ENCODE measurements at regions not wholly inside any gene's neighbourhood (a gene's known extent, or its start where the extent isn't known, plus 50 kb on each side); places are given as distances from the start of the nearest gene placed in this dataset.

GRCh38 chr14:27927519-27927918 is 839.1 kb upstream of the FOXG1 start:
- no peaks in the 10 kb centered on the region for H4K20me1 ChIP-seq (ENCODE audit: control insufficient read depth, insufficient read depth, low read length, poor library complexity, severe bottlenecking)
- Mint-ChIP-seq H3K4me1 (no peaks in the 10 kb centered on the region), H3K27me3 (no peaks in the 10 kb centered on the region), H3K9me3 (ENCODE audit: insufficient read depth) (no peaks in the 10 kb centered on the region), H3K4me3 (no peak overlapping the region), H3K27ac (no peak overlapping the region)
- ChIA-PET POLR2A (no interaction called here), CTCF (no interaction called here)
- H3K4me2 ChIP-seq (replicated peaks; ENCODE audit: low read depth, low read length, poor library complexity, severe bottlenecking): no peak overlapping the region
- no peaks in the 10 kb centered on the region for H3K36me3 ChIP-seq (replicated peaks in 1 of 2; ENCODE audit: control extremely low read depth in 1 of 2, control insufficient read depth in 1 of 2, extremely low read depth in 1 of 2, insufficient read depth in 2 of 2, low read length in 1 of 2)
- H2AFZ ChIP-seq (ENCODE audit: insufficient read depth, low read depth, low read length, poor library complexity, severe bottlenecking): no peak overlapping the region
- DNase-seq: no peak
- H3K27me3 ChIP-seq (replicated peaks in 1 of 4; ENCODE audit: control extremely low read depth in 1 of 4, control insufficient read depth in 3 of 4, insufficient read depth in 4 of 4, low read length in 3 of 4): no peaks in the 10 kb centered on the region
- no peak overlapping the region for H3K4me3 ChIP-seq (ENCODE audit: control extremely low read depth in 1 of 5, extremely low read depth in 1 of 5, insufficient read depth in 1 of 5, low read depth in 2 of 5, low read length in 4 of 5)
- H3K79me2 ChIP-seq (ENCODE audit: control insufficient read depth, insufficient read depth, low read length): no peaks in the 10 kb centered on the region
- H3K4me1 ChIP-seq (ENCODE audit: control insufficient read depth in 2 of 2, insufficient read depth in 2 of 2, low read length in 2 of 2): no peaks in the 10 kb centered on the region
- ATAC-seq (ENCODE audit: low read depth): no peak
- TF ChIP-seq CTCF (IDR thresholded peaks at IDR 0.05) (no peak), EZH2 (IDR thresholded peaks at IDR 0.05; ENCODE audit: borderline replicate concordance, insufficient read depth, low read depth, low read length, poor library complexity, severe bottlenecking) (no peak)
- H3K27ac ChIP-seq (ENCODE audit: low read length in 2 of 2): no peak overlapping the region
- peaks cover 0 to 2% (median 0%) of the 10 kb centered on the region in 3 donors for H3K9me3 ChIP-seq (ENCODE audit: control extremely low read depth in 1 of 3, control insufficient read depth in 2 of 3, insufficient read depth in 1 of 3, low read length in 2 of 3)
- H3K9ac ChIP-seq (ENCODE audit: low read length): no peak overlapping the region
- intact Hi-C loops (cut with micrococcal nuclease): no loop called here

- H3K27ac Mint-ChIP-seq: no peak overlapping the region
- Histone ChIP-seq H3K79me2 (ENCODE audit: control insufficient read depth, insufficient read depth, low read length) (no peaks in the 10 kb centered on the region), H2AFZ (ENCODE audit: insufficient read depth, low read depth, low read length, poor library complexity, severe bottlenecking) (no peak overlapping the region), H3K27ac (ENCODE audit: low read length in 2 of 2) (no peak overlapping the region), H4K20me1 (ENCODE audit: control insufficient read depth, insufficient read depth, low read length, poor library complexity, severe bottlenecking) (no peaks in the 10 kb centered on the region), H3K9me3 (ENCODE audit: control extremely low read depth in 1 of 3, control insufficient read depth in 2 of 3, insufficient read depth in 1 of 3, low read length in 2 of 3) (peaks cover 0 to 2% (median 0%) of the 10 kb centered on the region in 3 donors), H3K4me1 (ENCODE audit: control insufficient read depth in 2 of 2, insufficient read depth in 2 of 2, low read length in 2 of 2) (no peaks in the 10 kb centered on the region), H3K36me3 (replicated peaks in 1 of 2; ENCODE audit: control extremely low read depth in 1 of 2, control insufficient read depth in 1 of 2, extremely low read depth in 1 of 2, insufficient read depth in 2 of 2, low read length in 1 of 2) (no peaks in the 10 kb centered on the region), H3K4me2 (replicated peaks; ENCODE audit: low read depth, low read length, poor library complexity, severe bottlenecking) (no peak overlapping the region), H3K9ac (ENCODE audit: low read length) (no peak overlapping the region), H3K4me3 (ENCODE audit: control extremely low read depth in 1 of 5, extremely low read depth in 1 of 5, insufficient read depth in 1 of 5, low read depth in 2 of 5, low read length in 4 of 5) (no peak overlapping the region), H3K27me3 (replicated peaks in 1 of 4; ENCODE audit: control extremely low read depth in 1 of 4, control insufficient read depth in 3 of 4, insufficient read depth in 4 of 4, low read length in 3 of 4) (no peaks in the 10 kb centered on the region)
- WGBS (ENCODE audit: insufficient coverage): 100% methylated on average over 1 of the region's 1 CpG
- intact Hi-C loops (cut with micrococcal nuclease): no loop called here
- no peaks in the 10 kb centered on the region for H3K9me3 Mint-ChIP-seq (ENCODE audit: insufficient read depth)
- H3K4me3 Mint-ChIP-seq: no peak overlapping the region
- H3K4me1 Mint-ChIP-seq: no peaks in the 10 kb centered on the region
- TF ChIP-seq CTCF (IDR thresholded peaks at IDR 0.05): no peak
- no peak for TF ChIP-seq EZH2 (IDR thresholded peaks at IDR 0.05; ENCODE audit: borderline replicate concordance, insufficient read depth, low read depth, low read length, poor library complexity, severe bottlenecking)
- DNase-seq (no peak), ATAC-seq (ENCODE audit: low read depth) (no peak)
- ChIA-PET CTCF (no interaction called here), POLR2A (no interaction called here)
- H3K27me3 Mint-ChIP-seq: no peaks in the 10 kb centered on the region
These were observed 836.7 kb upstream of the FOXG1 start for GRCh38 chr14:27929797-27930347.
